ENCODE measurements at regions not wholly inside any gene's neighbourhood (a gene's known extent, or its start where the extent isn't known, plus 50 kb on each side); places are given as distances from the start of the nearest gene placed in this dataset.

DNA sequence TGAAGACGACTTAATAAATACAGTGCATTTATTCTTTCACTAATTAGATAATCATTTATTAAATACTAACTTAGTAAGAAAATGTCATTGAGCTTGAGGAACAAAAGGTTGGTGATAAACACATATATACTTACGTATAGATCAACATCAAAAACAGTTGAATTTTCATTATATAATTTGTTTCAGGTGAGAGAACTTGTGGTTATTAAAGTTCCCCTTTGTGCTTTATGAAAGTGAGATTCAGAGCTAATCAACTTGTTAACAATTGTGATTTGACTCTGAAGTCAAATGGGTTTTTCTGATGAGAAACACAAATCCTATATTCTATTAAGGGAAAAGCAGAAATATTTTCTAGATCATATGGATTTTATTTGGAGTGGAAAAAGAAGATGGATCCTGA lies 524.0 kb downstream of the SOX11 start:
- DNase-seq: no peak

DNA sequence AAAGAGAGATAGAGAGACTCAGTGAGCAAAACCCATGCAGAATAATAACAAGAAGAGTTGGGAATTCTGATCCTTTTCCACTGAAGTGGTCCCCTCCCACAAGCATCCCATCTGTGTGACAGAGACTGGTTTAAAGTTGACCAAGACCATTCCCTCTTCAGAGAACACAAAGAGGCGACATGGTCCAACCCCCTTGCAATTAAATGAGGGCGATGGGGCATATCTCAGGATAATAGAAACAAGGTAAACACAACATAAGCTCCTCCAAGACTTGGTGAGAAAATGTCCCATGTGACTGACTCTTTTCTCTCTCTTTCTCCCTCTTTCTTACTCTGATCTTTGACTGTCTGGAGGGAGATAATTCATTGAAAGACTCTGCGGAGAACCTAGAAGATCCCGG lies 526.7 kb downstream of the SOX11 start:
- no peak for DNase-seq

GRCh38 chr2:6219906-6220305 lies 527.7 kb downstream of the SOX11 start:
- no peak for DNase-seq

GRCh38 chr2:6222296-6222695 lies 530.1 kb downstream of the SOX11 start:
- DNase-seq: no peak

- DNase-seq: no peak
Measured at GRCh38 chr2:6224267-6224666, 532.1 kb downstream of the SOX11 start.

- no peak for DNase-seq
Measured at GRCh38 chr2:6228251-6228650, 536.1 kb downstream of the SOX11 start.

DNA sequence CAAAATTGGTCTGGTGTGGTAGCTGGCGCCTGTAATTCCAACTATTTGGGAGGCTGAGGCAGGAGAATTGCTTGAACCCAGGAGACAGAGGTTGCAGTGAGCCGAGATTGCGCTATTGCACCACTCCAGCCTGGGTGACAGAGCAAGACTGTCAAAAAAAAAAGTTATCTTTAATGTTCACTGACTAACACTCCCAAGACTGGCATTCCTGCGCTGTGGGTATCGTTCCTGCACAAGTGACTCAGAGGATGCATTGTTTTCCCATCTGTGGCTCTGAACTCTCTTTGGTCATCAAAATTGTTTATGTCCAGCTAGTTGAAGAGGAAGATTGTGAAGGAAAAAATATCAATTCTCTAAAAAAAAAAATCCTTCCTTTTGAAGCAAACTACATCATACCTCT lies 539.0 kb downstream of the SOX11 start:
- DNase-seq: no peak

GRCh38 chr2:6233993-6234392 lies 541.8 kb downstream of the SOX11 start:
- no peak for DNase-seq

- DNase-seq: no peak
Measured at GRCh38 chr2:6234702-6235101, 542.5 kb downstream of the SOX11 start.

- DNase-seq: no peak
Measured at GRCh38 chr2:6236317-6236716, 544.1 kb downstream of the SOX11 start.

- no peak for DNase-seq
Measured at GRCh38 chr2:6237039-6237660, 545.0 kb downstream of the SOX11 start.

GRCh38 chr2:6249557-6249956 lies 557.4 kb downstream of the SOX11 start:
- no peak for DNase-seq

DNA sequence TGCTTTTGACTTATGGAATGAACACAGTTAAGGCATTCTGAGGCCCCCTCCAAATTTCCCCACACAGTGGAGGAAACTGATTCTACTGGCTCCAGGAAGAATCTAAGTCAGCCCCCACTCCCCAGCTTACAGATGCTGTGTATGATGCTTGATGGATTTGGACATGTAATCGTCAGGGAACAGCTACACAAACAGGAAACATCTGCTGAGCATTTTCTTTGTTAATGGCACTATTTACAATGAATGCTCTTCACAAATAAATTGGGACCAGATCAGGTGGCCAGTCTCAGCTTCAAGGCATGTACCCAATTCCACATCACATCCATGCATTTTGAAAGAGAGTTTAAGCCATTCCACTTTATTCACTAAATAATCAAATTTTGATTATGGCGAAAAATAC lies 562.3 kb downstream of the SOX11 start:
- no peak for DNase-seq

GRCh38 chr2:6264198-6264597 lies 572.0 kb downstream of the SOX11 start:
- no peak for DNase-seq

- no peak for DNase-seq
Measured at GRCh38 chr2:6281524-6281923, 584.2 kb downstream of the CMPK2 start.

DNA sequence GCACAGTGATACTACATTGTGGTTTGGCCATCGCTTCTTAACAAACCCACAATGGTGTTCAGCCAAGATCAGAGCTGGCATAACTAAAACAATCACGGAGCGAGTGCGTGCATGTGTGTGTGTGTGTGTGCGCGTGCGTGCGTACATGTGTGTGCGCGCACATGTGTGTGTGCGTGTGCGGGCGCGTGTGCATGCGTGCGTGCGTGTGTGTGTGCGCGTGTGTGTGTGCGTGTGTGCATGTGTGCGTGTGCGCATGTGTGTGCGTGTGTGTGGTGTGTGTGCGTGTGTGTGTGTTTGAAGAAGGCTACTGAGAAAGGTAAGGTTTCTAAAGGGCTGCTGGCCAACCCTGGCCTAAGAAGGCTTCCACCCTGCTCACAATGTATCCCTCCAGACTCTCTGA lies 582.4 kb downstream of the CMPK2 start:
- DNase-seq: no peak

GRCh38 chr2:6287406-6287805 lies 578.3 kb downstream of the CMPK2 start:
- no peak for DNase-seq

DNA sequence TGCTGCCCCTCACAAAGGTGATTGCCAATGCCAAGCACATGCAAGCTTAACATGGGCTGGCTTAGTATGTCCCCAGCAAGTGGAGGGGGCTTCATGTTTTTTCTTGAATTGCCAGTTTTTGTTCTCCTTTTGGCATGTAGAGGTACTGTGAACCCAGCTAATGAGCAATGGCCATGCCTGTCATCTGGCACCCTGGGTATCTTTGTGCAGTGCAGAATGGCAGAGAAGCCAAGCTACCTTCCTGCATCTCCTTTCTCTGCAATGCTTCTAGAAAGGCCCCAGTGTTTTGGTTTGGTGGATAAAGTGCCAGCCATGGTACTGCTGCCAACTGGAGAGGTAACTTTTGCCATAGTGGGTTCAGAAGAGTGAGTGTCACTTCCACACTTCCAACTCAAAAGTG lies 576.9 kb downstream of the CMPK2 start:
- DNase-seq: no peak

DNA sequence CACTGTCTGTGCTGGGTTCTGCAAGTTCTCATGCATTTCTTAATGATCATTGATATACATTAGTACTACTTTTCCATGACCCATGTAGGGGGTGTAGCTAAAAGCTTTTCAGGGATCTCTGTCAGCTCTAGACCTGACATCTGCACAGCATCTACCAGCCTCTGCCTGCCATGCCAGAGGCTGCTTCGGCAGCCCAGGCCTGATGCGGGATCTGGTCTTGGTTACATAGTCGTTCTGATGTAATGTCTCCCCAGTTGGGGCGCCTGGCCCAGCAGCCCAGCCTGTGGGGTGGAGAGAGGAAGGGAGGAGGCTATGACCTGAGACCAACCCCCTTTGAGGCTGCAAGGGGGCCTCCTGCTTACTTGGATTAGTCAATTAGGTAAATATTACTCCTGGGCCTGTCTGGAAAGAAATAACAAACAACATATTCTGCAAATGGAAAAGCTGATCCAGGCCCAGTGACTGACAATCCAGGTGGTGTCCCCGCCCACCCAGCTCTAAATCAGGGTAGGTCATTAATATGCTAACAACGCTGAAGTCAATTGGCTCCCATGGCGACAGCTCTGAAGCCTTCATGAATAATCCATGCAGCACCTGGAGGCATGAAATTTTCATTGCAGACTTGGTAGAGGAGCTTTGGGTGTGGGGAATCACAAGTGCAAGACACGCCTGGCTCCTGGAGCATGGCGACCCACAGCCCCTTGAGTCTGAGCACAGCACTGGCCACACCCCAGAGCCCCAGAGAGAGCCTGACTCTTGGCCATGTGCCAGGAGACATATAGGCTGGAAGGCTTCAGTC lies 575.3 kb downstream of the CMPK2 start:
- DNase-seq: no peak

DNA sequence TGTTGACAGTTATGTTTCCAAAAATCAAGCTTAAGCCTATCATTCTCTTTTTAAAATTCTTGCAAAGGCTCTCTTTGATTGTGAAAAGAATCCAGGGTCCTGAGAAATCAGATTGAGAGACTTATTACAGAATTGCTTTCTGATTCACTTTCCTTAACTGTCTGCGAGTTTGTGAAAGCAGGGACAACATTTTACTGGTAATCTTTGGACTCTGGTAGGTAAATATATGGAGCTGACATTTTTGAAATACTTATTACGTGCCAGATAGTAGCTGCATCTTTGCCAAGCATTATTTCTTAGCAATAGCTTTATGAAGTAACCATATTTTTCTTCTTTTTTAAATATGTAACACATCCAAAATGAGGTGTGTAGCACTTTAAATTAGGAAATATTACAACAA lies 570.9 kb downstream of the CMPK2 start:
- no peak for DNase-seq

DNA sequence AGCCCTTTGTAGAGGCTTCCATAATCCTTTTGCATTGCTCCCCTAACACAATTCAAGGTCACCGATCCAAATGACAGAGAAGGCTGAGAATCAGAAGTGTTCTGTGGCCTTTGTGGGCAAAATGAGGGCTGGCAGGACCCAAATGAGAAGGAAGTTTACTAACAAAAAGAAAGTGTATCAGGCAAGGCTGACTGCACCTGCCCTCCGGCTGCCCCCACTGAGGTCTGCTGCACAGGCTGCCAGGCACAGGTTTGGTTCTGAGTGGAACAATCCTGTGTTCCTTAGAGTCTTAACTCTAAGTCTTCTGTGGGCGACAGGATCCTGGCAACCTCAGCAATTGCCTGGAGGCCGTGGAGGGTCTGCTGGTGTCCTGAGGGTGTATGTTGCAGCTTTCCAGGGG lies 568.5 kb downstream of the CMPK2 start:
- no peak for DNase-seq

DNA sequence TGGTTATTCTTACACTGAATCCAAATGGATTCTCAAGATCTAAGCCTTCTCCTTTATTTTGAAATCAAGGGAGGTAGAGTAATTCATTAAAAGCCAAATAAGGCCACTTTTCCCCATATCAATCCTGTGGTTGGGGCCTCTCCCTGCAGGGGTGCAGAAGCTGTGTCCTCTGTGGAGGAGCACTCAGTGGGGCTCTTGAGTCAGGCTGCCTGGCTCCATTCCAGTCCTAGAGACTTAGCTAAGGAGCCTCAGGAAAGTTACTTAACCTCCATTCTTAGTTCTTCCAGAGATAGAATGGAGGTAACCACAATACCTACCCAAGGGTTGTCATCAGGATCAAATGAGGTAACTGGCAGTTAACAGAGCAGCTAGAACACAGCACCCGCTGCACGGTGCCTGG lies 564.3 kb downstream of the CMPK2 start:
- no peak for DNase-seq

- DNase-seq: no peak
Measured at GRCh38 chr2:6308986-6309385, 556.7 kb downstream of the CMPK2 start.

GRCh38 chr2:6309415-6310255 lies 556.1 kb downstream of the CMPK2 start:
- no peak for DNase-seq

Data from CD4-positive, alpha-beta T cell treated with Interleukin-21 for 1 hour (primary cell).